Esophagus muscularis mucosa (tissue), 4 donors: ENCODE measurements at regions not wholly inside any gene's neighbourhood (a gene's known extent, or its start where the extent isn't known, plus 50 kb on each side); places are given as distances from the start of the nearest gene placed in this dataset.

ENCODE experiments used
- DNase-seq: peaks from one replicate; pipeline ENCODE4 v3.0.0-alpha.2; 2017; ENCODE audit errors: extremely low spot score
- H3K27ac ChIP-seq, 4 donors: fragments of 200-600 bp; sonication (generic); replicated peaks in 1 of 4; 1 replicate in 3 of 4; 2 replicates in 1 of 4; pipeline ENCODE4 v1.5.1; 2016 to 2019; ENCODE audit warnings: mild to moderate bottlenecking in 1 of 4
- H3K27me3 ChIP-seq, 4 donors: fragments of 200-600 bp; sonication (generic); one replicate each; pipeline versions ENCODE4 v1.5.1 to v1.6.0; 2016 to 2019
- H3K36me3 ChIP-seq, 4 donors: fragments of 200-600 bp; sonication (generic); one replicate each; pipeline ENCODE4 v1.5.1; 2016 to 2019
- H3K4me1 ChIP-seq, 4 donors: fragments of 200-600 bp; sonication (generic); one replicate each; pipeline ENCODE4 v1.5.1; 2016 to 2019
- H3K4me3 ChIP-seq, 4 donors: fragments of 200-600 bp; sonication (generic); 1 replicate in 2 of 4; 2 replicates in 2 of 4; pipeline ENCODE4 v1.5.1; 2016 to 2019; ENCODE audit warnings: mild to moderate bottlenecking in 4 of 4, moderate library complexity in 1 of 4
- H3K9me3 ChIP-seq, 4 donors: fragments of 200-600 bp; sonication (generic); 1 replicate in 3 of 4; 2 replicates in 1 of 4; pipeline ENCODE4 v1.5.1; 2016 to 2019
- EP300 ChIP-seq: sonication (generic); formaldehyde crosslinking; IDR thresholded peaks from one replicate; pipeline ENCODE4 v1.6.1; 2017; ENCODE audit warnings: antibody characterized with exemption
- POLR2A ChIP-seq: fragments of 450-650 bp; IDR thresholded peaks from one replicate; pipeline ENCODE4 v1.6.1; 2017; ENCODE audit warnings: antibody characterized with exemption, moderate library complexity, mild to moderate bottlenecking, low read depth
- POLR2AphosphoS5 ChIP-seq, 2 donors: sonication (generic); formaldehyde crosslinking; IDR thresholded peaks; one replicate each; pipeline ENCODE4 v1.6.1; 2017; ENCODE audit warnings: antibody characterized with exemption in 2 of 2
- WGBS: methylation state at CpG from one replicate; pipeline ENCODE4 v1.1.5; 2018; 5-methylcytosine and 5-hydroxymethylcytosine counted together
- intact Hi-C: fragments of 100-400 bp; cut with DNase I; formaldehyde crosslinking; loops from one replicate; pipeline ENCODE4 v1.15.1; 2023
- TF ChIP-seq, protein P1 (sequence below), 3 experiments: fragments of 200-600 bp in 2 of 3; fragments of 450-650 bp in 1 of 3; sonication (generic) in 2 of 3; IDR thresholded peaks; one replicate each; pipeline ENCODE4 v1.5.1; 2017 to 2019; ENCODE audit warnings: antibody characterized with exemption in 3 of 3, mild to moderate bottlenecking in 2 of 3, moderate library complexity in 1 of 3

DNA sequence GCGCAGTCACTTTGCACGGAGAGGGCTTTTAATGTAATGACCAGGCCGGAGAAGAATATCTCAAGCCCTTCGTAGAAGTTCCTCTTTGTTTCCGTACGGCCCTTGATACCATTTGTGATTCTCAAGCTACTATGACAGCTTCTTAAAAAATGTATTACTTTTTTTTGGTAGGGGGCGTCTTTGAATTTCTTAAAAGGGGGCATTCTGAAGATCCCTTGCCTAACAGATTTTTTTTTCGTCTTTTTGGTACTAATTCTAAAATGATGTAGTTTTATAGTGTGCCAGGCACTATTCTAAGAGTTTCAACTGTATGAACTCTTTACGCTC lies 614.0 kb downstream of the MCTP2 start:
- 38% methylated on average over 9 of the region's 9 CpGs for WGBS
- H3K27ac ChIP-seq, result peak overlapping the region; percentile 70 to 84 (median 78)

DNA sequence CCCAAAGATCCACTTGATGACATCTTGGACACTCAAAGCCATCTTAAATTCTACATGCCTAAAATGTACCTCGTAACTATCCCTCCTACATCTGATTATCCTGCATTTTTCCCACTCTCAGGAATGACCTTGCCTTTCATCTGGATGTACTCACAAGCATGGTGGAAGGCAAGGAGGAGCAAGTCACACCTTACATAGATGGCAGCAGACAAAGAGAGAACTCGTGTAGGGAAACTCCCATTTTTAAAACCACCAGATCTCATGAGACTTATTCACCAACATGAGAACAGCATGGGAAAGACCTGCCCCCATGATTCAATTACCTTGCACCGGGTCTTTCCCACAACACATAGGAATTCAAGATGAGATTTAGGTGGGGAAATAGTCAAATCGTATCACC lies 616.0 kb downstream of the MCTP2 start:
- Histone ChIP-seq H3K4me1 (peaks cover 4 to 18% (median 4%) of the 10 kb centered on the region in 4 donors), H3K9me3 (peaks cover 0 to under 1% (median 0%) of the 10 kb centered on the region in 4 donors), H3K36me3 (no peaks in the 10 kb centered on the region), H3K27me3 (no peaks in the 10 kb centered on the region), H3K4me3 (no peak overlapping the region), H3K27ac (no peak overlapping the region)
- no peak for DNase-seq
- intact Hi-C loops, result no loop called here
- no peak for TF ChIP-seq POLR2AphosphoS5 (IDR thresholded peaks at IDR 0.05)
- no peak for TF ChIP-seq EP300
- WGBS, result 89% methylated on average over 4 of the region's 4 CpGs

More for the DNA sequence above, 614.0 kb downstream of the MCTP2 start:
- TF ChIP-seq, protein P1, sequence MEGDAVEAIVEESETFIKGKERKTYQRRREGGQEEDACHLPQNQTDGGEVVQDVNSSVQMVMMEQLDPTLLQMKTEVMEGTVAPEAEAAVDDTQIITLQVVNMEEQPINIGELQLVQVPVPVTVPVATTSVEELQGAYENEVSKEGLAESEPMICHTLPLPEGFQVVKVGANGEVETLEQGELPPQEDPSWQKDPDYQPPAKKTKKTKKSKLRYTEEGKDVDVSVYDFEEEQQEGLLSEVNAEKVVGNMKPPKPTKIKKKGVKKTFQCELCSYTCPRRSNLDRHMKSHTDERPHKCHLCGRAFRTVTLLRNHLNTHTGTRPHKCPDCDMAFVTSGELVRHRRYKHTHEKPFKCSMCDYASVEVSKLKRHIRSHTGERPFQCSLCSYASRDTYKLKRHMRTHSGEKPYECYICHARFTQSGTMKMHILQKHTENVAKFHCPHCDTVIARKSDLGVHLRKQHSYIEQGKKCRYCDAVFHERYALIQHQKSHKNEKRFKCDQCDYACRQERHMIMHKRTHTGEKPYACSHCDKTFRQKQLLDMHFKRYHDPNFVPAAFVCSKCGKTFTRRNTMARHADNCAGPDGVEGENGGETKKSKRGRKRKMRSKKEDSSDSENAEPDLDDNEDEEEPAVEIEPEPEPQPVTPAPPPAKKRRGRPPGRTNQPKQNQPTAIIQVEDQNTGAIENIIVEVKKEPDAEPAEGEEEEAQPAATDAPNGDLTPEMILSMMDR (IDR thresholded peaks at IDR 0.05), result no peak
- TF ChIP-seq EP300 (no peak), POLR2AphosphoS5 (IDR thresholded peaks at IDR 0.05) (no peak), POLR2A (no peak)
- DNase-seq, result no peak
- H3K36me3 ChIP-seq, result no peaks in the 10 kb centered on the region
- H3K4me1 ChIP-seq, result peaks cover 4 to 35% (median 16%) of the 10 kb centered on the region in 4 donors
- intact Hi-C loops, result no loop called here
- no peaks in the 10 kb centered on the region for H3K27me3 ChIP-seq
- peaks cover 0 to 8% (median 0%) of the 10 kb centered on the region in 4 donors for H3K9me3 ChIP-seq
- H3K4me3 ChIP-seq, result peak overlapping the region; percentile 58 to 63 (median 58)

DNA sequence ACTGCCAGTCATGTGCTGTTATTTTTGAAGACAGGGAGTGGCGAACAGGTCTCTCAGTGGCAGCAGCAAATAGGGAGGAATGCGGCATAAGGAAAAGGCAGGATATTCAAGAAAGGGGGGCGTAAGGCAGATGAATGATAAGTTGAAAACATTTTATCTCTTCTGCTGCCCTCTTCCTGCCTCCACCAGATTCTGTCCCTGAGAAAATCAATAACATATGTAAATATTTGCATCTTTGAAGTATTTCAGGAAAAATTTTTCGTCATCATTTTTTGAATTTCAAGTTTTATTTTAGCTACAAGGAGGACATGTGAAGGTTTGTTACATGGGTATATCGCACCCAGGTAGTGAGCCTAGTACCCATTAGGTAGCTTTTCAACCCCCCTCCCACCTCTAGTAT lies 616.7 kb downstream of the MCTP2 start:
- Histone ChIP-seq H3K4me3 (no peak overlapping the region), H3K4me1 (peaks cover 4 to 18% (median 4%) of the 10 kb centered on the region in 4 donors), H3K9me3 (peaks cover 0 to 8% (median 0%) of the 10 kb centered on the region in 4 donors), H3K27ac (no peak overlapping the region), H3K36me3 (no peaks in the 10 kb centered on the region), H3K27me3 (no peaks in the 10 kb centered on the region)
- TF ChIP-seq POLR2A (no peak), POLR2AphosphoS5 (IDR thresholded peaks at IDR 0.05) (no peak), EP300 (no peak)
- TF ChIP-seq, protein P1 (IDR thresholded peaks at IDR 0.05), result no peak
- intact Hi-C loops, result no loop called here
- WGBS, result 92% methylated on average over 5 of the region's 5 CpGs
- no peak for DNase-seq

DNA sequence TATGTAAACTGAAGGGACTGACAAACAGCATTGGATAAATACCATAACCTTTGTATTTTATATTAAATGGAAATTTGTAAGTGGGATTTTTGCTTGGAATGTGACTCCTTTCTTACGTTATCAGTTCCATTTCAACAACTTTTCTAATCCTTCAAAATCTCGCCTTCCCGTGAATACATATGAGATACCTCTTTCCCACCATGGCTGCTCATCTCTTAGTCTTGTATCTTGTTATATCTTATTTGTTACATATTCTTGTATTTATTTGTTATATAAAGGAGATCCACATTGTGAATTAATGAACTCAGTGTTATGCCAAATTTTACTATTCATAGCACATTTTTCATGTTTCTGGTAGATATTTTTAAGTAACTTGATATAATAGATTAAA lies 623.7 kb downstream of the MCTP2 start:
- intact Hi-C loops, result no loop called here
- 98% methylated on average over 3 of the region's 3 CpGs for WGBS
- Histone ChIP-seq H3K27ac (no peak overlapping the region), H3K9me3 (peaks cover 0 to 10% (median 0%) of the 10 kb centered on the region in 4 donors), H3K36me3 (no peaks in the 10 kb centered on the region), H3K27me3 (no peaks in the 10 kb centered on the region), H3K4me3 (no peak overlapping the region), H3K4me1 (peaks cover 0 to 12% (median 2%) of the 10 kb centered on the region in 4 donors)
- TF ChIP-seq EP300 (no peak), POLR2AphosphoS5 (IDR thresholded peaks at IDR 0.05) (no peak), POLR2A (no peak)
- TF ChIP-seq, protein P1 (IDR thresholded peaks at IDR 0.05), result no peak
- DNase-seq, result no peak

- WGBS, result 97% methylated on average over 33 of the region's 49 CpGs
- TF ChIP-seq, protein P1 (IDR thresholded peaks at IDR 0.05), result no peak
- TF ChIP-seq POLR2AphosphoS5 (IDR thresholded peaks at IDR 0.05) (no peak), POLR2A (no peak), EP300 (no peak)
Measured at GRCh38 chr15:94855409-94856266, 624.3 kb downstream of the MCTP2 start.

More at GRCh38 chr15:94855409-94856266, 624.3 kb downstream of the MCTP2 start:
- Histone ChIP-seq H3K27ac (no peak overlapping the region), H3K36me3 (no peaks in the 10 kb centered on the region), H3K4me1 (peaks cover 0 to 12% (median 2%) of the 10 kb centered on the region in 4 donors), H3K4me3 (no peak overlapping the region), H3K9me3 (peaks cover 0 to 10% (median 0%) of the 10 kb centered on the region in 4 donors), H3K27me3 (no peaks in the 10 kb centered on the region)
- DNase-seq, result no peak
- intact Hi-C loops, result no loop called here
